GM18498 (cell line): ENCODE measurements at regions not wholly inside any gene's neighbourhood (a gene's known extent, or its start where the extent isn't known, plus 50 kb on each side); places are given as distances from the start of the nearest gene placed in this dataset.

Experiments
- ATAC-seq: cut with Tn5 transposase; IDR thresholded peaks from one replicate; pipeline ENCODE4 v1.9.1; 2021; ENCODE audit warnings: mild to moderate bottlenecking, moderate library complexity; ENCODE audit not compliant: unreplicated experiment

DNA sequence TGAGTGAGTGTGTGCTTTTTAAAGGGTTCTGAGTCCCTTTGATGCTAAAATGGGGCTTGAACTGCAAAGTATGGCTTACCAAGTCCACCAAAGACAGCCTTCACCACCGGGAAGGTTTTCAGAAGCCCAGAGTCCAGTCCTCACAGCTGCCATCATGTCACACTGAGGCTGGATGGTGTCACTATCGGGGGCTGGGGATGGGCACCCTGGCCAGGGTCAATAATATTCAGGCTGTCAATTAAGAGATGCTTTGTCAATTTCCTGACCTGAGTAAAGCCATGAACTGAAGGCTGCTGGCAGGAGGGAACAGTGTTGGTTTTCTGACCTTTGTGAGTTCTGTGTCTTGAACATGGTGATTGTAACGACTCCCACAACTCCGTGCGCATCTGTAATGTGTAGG lies 373.0 kb upstream of the B3GAT1 start:
- ATAC-seq: no peak

- ATAC-seq: no peak
Measured at GRCh38 chr11:134784568-134784967, 372.5 kb upstream of the B3GAT1 start.

- no peak for ATAC-seq
Measured at GRCh38 chr11:134784046-134784445, 372.0 kb upstream of the B3GAT1 start.

GRCh38 chr11:134783234-134783633 lies 371.2 kb upstream of the B3GAT1 start:
- ATAC-seq: no peak

GRCh38 chr11:134781380-134781866 lies 369.4 kb upstream of the B3GAT1 start:
- no peak for ATAC-seq

DNA sequence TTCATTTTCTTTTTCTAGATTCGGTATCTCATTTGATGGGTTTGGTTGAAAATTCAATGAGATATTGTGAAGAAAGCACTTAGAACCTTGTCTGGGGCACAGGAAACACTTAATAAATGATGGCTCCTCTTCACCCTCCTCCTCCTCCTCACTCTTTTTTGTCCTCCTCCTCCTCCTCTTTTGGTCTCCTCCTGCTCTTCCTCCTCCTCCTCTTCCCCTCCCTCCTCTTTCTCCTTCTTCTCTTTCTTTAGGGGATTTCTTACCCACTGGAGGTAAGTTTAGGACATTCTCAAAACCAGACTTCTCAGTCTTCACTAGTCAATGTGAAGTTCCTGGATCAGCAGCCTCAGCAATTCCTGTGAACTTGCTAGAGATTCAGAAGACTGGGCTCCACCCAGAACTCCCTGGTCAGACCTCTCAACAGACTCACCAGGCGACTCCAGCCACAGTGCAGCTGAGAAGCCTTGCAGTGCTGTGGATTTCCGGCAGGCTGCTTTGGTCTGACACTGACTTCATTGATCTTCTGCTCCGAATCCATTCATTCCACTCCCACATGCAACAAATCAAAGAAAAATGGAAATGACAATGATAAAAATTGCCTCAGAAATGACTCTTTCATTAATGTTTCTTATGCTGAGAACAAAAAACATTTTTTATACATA lies 368.6 kb upstream of the B3GAT1 start:
- ATAC-seq: no peak

- ATAC-seq: no peak
Measured at GRCh38 chr11:134779179-134779578, 367.1 kb upstream of the B3GAT1 start.

- no peak for ATAC-seq
Measured at GRCh38 chr11:134768463-134768862, 356.4 kb upstream of the B3GAT1 start.

GRCh38 chr11:134765565-134765964 lies 353.5 kb upstream of the B3GAT1 start:
- no peak for ATAC-seq

DNA sequence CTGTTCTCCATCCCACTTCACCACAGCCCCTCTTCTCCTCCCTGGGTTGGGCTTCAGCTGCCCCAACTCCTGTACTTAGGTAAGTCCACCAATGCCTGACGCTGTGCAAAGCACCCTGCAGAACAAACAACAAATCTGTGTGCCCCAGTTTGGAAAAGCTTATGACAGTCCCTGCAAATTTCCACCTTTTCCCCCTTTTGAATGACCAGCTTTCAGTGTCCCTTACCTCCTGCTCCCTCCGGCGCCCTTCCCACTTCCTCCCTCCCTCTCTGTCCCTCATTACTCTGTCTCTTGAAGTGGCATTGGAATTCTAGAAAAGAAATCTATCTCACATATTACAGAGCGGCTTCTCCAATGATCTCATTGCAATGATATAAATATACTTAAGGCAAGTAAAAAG lies 352.9 kb upstream of the B3GAT1 start:
- no peak for ATAC-seq

GRCh38 chr11:134764367-134764766 lies 352.3 kb upstream of the B3GAT1 start:
- no peak for ATAC-seq

DNA sequence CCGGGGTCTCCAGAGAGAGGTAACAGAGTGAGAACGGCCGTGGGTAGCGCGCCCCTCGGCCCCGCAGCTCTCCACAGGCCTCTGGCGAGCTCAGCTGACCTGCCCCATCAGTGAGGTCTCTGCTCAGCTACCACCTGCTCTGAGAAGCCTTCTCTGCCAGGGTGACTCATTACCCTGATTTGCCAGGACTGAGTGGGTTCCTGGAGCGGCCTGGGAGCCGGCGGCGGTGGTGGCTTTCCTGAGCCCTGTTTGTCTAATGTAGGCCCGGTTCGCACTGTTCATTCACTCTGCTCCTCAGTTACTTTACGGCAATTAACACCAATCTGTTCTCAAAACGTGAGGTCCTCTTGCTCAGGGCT lies 351.0 kb upstream of the B3GAT1 start:
- no peak for ATAC-seq

- ATAC-seq: no peak
Measured at GRCh38 chr11:134762248-134763029, 350.4 kb upstream of the B3GAT1 start.

GRCh38 chr11:134761926-134762247 lies 349.8 kb upstream of the B3GAT1 start:
- ATAC-seq: no peak

DNA sequence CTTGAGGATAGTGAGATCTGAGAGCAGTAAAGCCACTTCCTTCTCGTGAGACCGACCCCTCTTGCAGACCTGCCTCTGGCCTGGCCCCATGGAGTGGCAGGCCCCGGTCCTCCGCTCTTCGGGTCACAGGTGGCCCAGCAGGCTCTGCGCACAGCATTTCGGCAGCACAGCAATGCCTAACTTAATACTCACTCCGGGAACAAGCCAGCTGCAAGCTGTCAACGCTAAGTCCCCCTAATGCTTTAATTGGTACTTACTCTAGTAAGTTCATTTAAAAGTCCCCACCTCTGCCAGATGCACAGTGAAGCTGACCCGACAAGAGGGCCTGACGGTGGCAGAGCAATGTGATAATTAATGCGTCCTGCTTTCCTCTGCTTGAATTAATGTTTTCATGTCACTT lies 349.3 kb upstream of the B3GAT1 start:
- ATAC-seq: no peak

DNA sequence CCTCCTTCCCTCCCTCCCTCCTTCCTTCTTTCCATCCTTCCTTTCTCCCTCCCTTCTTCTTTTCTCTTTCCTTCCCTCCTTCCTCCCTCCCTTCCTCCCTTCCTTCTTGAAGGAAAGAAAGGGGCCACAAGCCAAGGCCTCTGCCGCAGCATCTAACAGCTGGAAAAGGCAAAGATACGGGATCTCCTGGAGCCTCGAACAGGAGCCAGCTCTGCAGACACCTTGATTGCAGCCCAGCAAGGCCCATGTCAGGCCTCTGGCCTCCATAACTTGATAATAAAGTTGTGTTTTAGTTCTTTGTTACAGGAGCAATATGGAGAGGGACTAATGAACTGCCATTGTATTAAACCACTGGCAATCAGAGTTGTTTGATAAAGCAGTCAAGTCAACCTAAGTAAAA lies 348.9 kb upstream of the B3GAT1 start:
- no peak for ATAC-seq

GRCh38 chr11:134760299-134760698 lies 348.3 kb upstream of the B3GAT1 start:
- ATAC-seq: no peak

- ATAC-seq: no peak
Measured at GRCh38 chr11:134759855-134760254, 347.8 kb upstream of the B3GAT1 start.

DNA sequence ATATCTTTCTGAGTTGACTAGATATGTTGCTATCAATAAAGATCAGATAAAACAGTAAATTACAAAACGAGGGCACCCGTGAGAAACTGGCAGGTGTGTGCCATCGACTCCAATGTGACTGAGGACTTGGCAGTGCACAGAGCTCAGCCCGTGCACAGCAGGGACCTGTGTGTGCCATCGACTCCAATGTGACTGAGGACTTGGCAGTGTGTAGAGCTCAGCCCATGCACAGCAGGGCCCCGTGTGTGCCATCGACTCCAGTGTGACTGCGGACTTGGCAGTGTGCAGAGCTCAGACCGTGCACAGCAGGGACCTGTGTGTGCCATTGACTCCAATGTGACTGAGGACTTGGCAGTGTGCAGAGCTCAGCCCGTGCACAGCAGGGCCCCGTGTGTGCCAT lies 347.2 kb upstream of the B3GAT1 start:
- no peak for ATAC-seq

GRCh38 chr11:134758342-134758931 lies 346.4 kb upstream of the B3GAT1 start:
- no peak for ATAC-seq

DNA sequence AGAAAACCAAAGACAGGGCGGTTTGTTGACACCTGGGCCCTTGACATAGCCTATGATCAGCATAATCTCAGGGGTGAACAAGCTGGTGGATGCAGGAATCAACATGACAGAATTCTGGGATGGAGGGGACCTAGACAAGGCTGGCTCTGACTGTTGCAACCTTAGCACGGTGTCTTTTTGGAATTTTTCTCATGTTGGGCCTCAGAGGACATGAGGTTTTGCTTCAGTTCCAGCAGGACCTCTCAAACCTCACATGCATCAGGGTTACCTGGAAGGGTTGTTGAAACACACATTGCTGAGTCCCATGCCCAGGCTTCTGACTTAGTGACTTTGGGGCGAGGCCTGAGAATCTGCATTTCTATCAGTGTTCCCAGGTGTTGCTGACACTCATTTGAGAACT lies 345.6 kb upstream of the B3GAT1 start:
- no peak for ATAC-seq

DNA sequence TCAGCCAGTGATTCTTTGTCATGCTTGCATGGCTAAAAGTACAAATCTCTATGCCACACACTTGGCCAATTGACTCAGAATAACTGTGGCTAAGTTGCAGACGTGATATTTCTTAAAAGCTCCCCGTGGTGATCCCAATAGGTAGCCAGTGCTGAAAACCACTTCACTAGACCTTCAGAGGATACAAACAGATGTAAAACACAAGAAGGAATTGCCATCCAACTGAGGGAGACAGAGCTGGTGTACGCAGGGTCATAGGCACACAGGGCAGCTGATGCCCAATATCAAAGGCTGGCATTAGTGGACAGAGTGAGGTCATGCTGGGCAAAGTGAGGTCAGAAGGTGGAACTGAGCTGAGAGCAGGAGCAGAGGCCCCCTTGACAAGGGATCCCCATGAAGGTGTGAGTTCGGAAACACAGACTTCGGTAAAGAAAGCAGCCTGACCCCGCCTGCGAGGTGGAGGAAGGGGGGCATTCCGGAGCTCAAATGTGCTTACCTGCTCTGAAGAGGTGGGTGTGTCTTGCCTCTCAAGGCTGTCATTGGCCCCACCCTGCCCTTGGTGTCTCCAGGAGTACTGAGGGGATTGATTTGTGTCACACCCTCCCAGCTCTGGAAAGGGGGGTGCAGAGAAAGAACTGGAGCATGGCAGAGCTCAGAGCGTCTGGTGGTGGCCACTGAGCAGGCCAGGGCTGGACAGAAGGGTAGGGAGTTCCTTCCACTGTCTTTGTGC lies 344.9 kb upstream of the B3GAT1 start:
- ATAC-seq: no peak
